Colonic mucosa (tissue), 4 donors: ENCODE measurements at regions not wholly inside any gene's neighbourhood (a gene's known extent, or its start where the extent isn't known, plus 50 kb on each side); places are given as distances from the start of the nearest gene placed in this dataset.
"Not testable (repeated sequence)": the region's sequence is repeated elsewhere in the genome, so short reads cannot be mapped to it uniquely, and the experiment has no call there.

Experiments
- DNase-seq: peaks from one replicate; pipeline ENCODE4 v3.0.0-alpha.2; 2020
- H3K27ac ChIP-seq: fragments of 200-600 bp; one replicate; pipeline ENCODE4 v1.8.0; 2021
- H3K27me3 ChIP-seq: fragments of 200-600 bp; one replicate; pipeline ENCODE4 v1.8.0; 2021
- H3K36me3 ChIP-seq: fragments of 200-600 bp; one replicate; pipeline ENCODE4 v1.8.0; 2021
- H3K4me1 ChIP-seq: fragments of 200-600 bp; one replicate; pipeline ENCODE4 v1.8.0; 2021; ENCODE audit warnings: mild to moderate bottlenecking
- H3K4me3 ChIP-seq: fragments of 200-600 bp; one replicate; pipeline ENCODE4 v1.8.0; 2021
- H3K9ac ChIP-seq, 2 donors: one replicate each; pipeline ENCODE4 v1.7.0; 2013; ENCODE audit warnings: control low read depth in 2 of 2, low read depth in 2 of 2, low read length in 2 of 2
- H3K9me3 ChIP-seq: fragments of 200-600 bp; one replicate; pipeline ENCODE4 v1.8.0; 2021
- CTCF ChIP-seq: fragments of 200-600 bp; IDR thresholded peaks from one replicate; pipeline ENCODE4 v1.8.0; 2022; ENCODE audit warnings: antibody characterized with exemption, mild to moderate bottlenecking
- intact Hi-C: fragments of 100-400 bp; cut with DNase I; formaldehyde crosslinking; loops from one replicate; pipeline ENCODE4 v1.14.1; 2022
- donor health status: healthy.
- donor health status: DM: no; HTN: no; CAD: no.
- donor health status: DM: no; HTN: no; CAD: no.

- intact Hi-C loops = no loop called here
Observed at GRCh38 chr14:21863289-21863688, 189.7 kb upstream of the OR4E1 start.

GRCh38 chr14:21861153-21861552 lies 187.5 kb upstream of the OR4E1 start:
- Histone ChIP-seq H3K4me3 (no peak overlapping the region), H3K27ac (no peak overlapping the region), H3K36me3 (no peaks in the 10 kb centered on the region), H3K27me3 (no peaks in the 10 kb centered on the region), H3K9me3 (no peaks in the 10 kb centered on the region), H3K4me1 (no peaks in the 10 kb centered on the region), H3K9ac (no peak overlapping the region)
- intact Hi-C loops = no loop called here
- no peak for DNase-seq
- no peak for TF ChIP-seq CTCF

More at GRCh38 chr14:21863289-21863688, 189.7 kb upstream of the OR4E1 start:
- no peak for TF ChIP-seq CTCF
- Histone ChIP-seq H3K27me3 (no peaks in the 10 kb centered on the region), H3K9ac (no peak overlapping the region), H3K36me3 (no peaks in the 10 kb centered on the region), H3K27ac (no peak overlapping the region), H3K4me1 (no peaks in the 10 kb centered on the region), H3K9me3 (no peaks in the 10 kb centered on the region), H3K4me3 (no peak overlapping the region)
- no peak for DNase-seq

- H3K36me3 ChIP-seq = no peaks in the 10 kb centered on the region
- no peaks in the 10 kb centered on the region for H3K27me3 ChIP-seq
- no peak for DNase-seq
- peak; percentile 14 for TF ChIP-seq CTCF
- intact Hi-C loops = no loop called here
- H3K4me1 ChIP-seq = no peaks in the 10 kb centered on the region
- no peak overlapping the region for H3K9ac ChIP-seq
- no peaks in the 10 kb centered on the region for H3K9me3 ChIP-seq
- no peak overlapping the region for H3K27ac ChIP-seq
- H3K4me3 ChIP-seq = no peak overlapping the region
Observed at GRCh38 chr14:21860172-21860571, 186.6 kb upstream of the OR4E1 start.

- no peaks in the 10 kb centered on the region for H3K4me1 ChIP-seq
- DNase-seq = no peak
- no peaks in the 10 kb centered on the region for H3K27me3 ChIP-seq
- TF ChIP-seq CTCF = no peak
- H3K36me3 ChIP-seq = no peaks in the 10 kb centered on the region
- no peaks in the 10 kb centered on the region for H3K9me3 ChIP-seq
- no peak overlapping the region for H3K27ac ChIP-seq
- H3K9ac ChIP-seq = no peak overlapping the region
- H3K4me3 ChIP-seq = no peak overlapping the region
- intact Hi-C loops = no loop called here
Observed at GRCh38 chr14:21852775-21853174, 179.2 kb upstream of the OR4E1 start.

- intact Hi-C loops = no loop called here
- H3K9ac ChIP-seq = no peak overlapping the region
- H3K27me3 ChIP-seq = no peaks in the 10 kb centered on the region
- peak; percentile 62 for TF ChIP-seq CTCF
- no peaks in the 10 kb centered on the region for H3K36me3 ChIP-seq
- H3K4me3 ChIP-seq = no peak overlapping the region
- no peaks in the 10 kb centered on the region for H3K9me3 ChIP-seq
- no peak overlapping the region for H3K27ac ChIP-seq
- no peaks in the 10 kb centered on the region for H3K4me1 ChIP-seq
- peak; percentile 51 for DNase-seq
Observed at GRCh38 chr14:21852061-21852664, 178.5 kb upstream of the OR4E1 start.

- H3K36me3 ChIP-seq, H3K9ac ChIP-seq, H3K27me3 ChIP-seq, H3K27ac ChIP-seq, H3K9me3 ChIP-seq, DNase-seq, H3K4me1 ChIP-seq, intact Hi-C loops, H3K4me3 ChIP-seq: not testable (repeated sequence)
Observed at GRCh38 chr14:21846902-21847301, 173.3 kb upstream of the OR4E1 start.
